GM13976 (cell line): ENCODE measurements at regions not wholly inside any gene's neighbourhood (a gene's known extent, or its start where the extent isn't known, plus 50 kb on each side); places are given as distances from the start of the nearest gene placed in this dataset.

Experiments
- DNase-seq: peaks from one replicate; pipeline ENCODE4 v3.0.0; 2012; ENCODE audit warnings: low spot score
- CTCF ChIP-seq: IDR thresholded peaks from 2 replicates; pipeline ENCODE4 v1.5.1; 2012; ENCODE audit warnings: borderline replicate concordance, mild to moderate bottlenecking; ENCODE audit not compliant: insufficient read depth; ENCODE audit errors: extremely low read depth, missing control alignments, control extremely low read depth
- in situ Hi-C: fragments of 300-500 bp; cut with MboI; formaldehyde crosslinking; loops from one replicate; pipeline ENCODE4 v1.12.0; 2022; ENCODE audit warnings: low sequenced_read_pairs, mixed read lengths, inconsistent platforms; ENCODE audit not compliant: unreplicated experiment

- TF ChIP-seq CTCF, result no peak
- no peak for DNase-seq
- in situ Hi-C loops, result no loop called here
Observed at GRCh38 chr6:156457601-156458000, 319.6 kb upstream of the ARID1B start.

- in situ Hi-C loops, result no loop called here
- no peak for DNase-seq
Observed at GRCh38 chr6:156455847-156456246, 321.3 kb upstream of the ARID1B start.

GRCh38 chr6:156454867-156455266 lies 322.3 kb upstream of the ARID1B start:
- no peak for DNase-seq
- TF ChIP-seq CTCF, result no peak
- in situ Hi-C loops, result no loop called here

More at GRCh38 chr6:156455847-156456246, 321.3 kb upstream of the ARID1B start:
- TF ChIP-seq CTCF, result no peak

- no peak for DNase-seq
- TF ChIP-seq CTCF, result no peak
- in situ Hi-C loops, result no loop called here
Observed at GRCh38 chr6:156451726-156452125, 325.5 kb upstream of the ARID1B start.

- no peak for DNase-seq
- TF ChIP-seq CTCF, result no peak
- in situ Hi-C loops, result no loop called here
Observed at GRCh38 chr6:156451088-156451487, 326.1 kb upstream of the ARID1B start.

GRCh38 chr6:156450421-156450820 lies 326.8 kb upstream of the ARID1B start:
- TF ChIP-seq CTCF, result no peak
- no peak for DNase-seq
- in situ Hi-C loops, result no loop called here

GRCh38 chr6:156449569-156449968 lies 327.6 kb upstream of the ARID1B start:
- in situ Hi-C loops, result no loop called here
- no peak for DNase-seq
- no peak for TF ChIP-seq CTCF
